ENCODE measurements at regions not wholly inside any gene's neighbourhood (a gene's known extent, or its start where the extent isn't known, plus 50 kb on each side); places are given as distances from the start of the nearest gene placed in this dataset.
"Not testable (repeated sequence)": the region's sequence is repeated elsewhere in the genome, so short reads cannot be mapped to it uniquely, and the experiment has no call there.

- DNase-seq (ENCODE audit: low read depth in 2 of 2): no peak
These were observed 86.8 kb upstream of the CCDC71L start for GRCh38 chr7:106747804-106748203.

- DNase-seq (ENCODE audit: low read depth in 2 of 2): no peak
These were observed 88.2 kb upstream of the CCDC71L start for GRCh38 chr7:106749165-106749564.

GRCh38 chr7:106750773-106751172 lies 89.8 kb upstream of the CCDC71L start:
- no peak for DNase-seq (ENCODE audit: low read depth in 2 of 2)

- no peak for DNase-seq (ENCODE audit: low read depth in 2 of 2)
These were observed 91.4 kb upstream of the CCDC71L start for GRCh38 chr7:106752367-106752766.

- DNase-seq (ENCODE audit: low read depth in 2 of 2): not testable (repeated sequence)
These were observed 94.1 kb upstream of the CCDC71L start for GRCh38 chr7:106755024-106755423.

GRCh38 chr7:106755641-106756040 lies 94.7 kb upstream of the CCDC71L start:
- DNase-seq (ENCODE audit: low read depth in 2 of 2): no peak

GRCh38 chr7:106756071-106756470 lies 95.1 kb upstream of the CCDC71L start:
- DNase-seq (ENCODE audit: low read depth in 2 of 2): no peak

GRCh38 chr7:106756884-106757283 lies 95.9 kb upstream of the CCDC71L start:
- DNase-seq (ENCODE audit: low read depth in 2 of 2): no peak

- DNase-seq (ENCODE audit: low read depth in 2 of 2): peak; percentile 38 to 67
These were observed 96.9 kb upstream of the CCDC71L start for GRCh38 chr7:106757846-106758245.

GRCh38 chr7:106762845-106763244 lies 101.9 kb upstream of the CCDC71L start:
- DNase-seq (ENCODE audit: low read depth in 2 of 2): not testable (repeated sequence)

- DNase-seq (ENCODE audit: low read depth in 2 of 2): no peak
These were observed 101.4 kb upstream of the PIK3CG start for GRCh38 chr7:106763717-106764116.

GRCh38 chr7:106765727-106766355 lies 99.2 kb upstream of the PIK3CG start:
- no peak for DNase-seq (ENCODE audit: low read depth in 2 of 2)

GRCh38 chr7:106766551-106766950 lies 98.5 kb upstream of the PIK3CG start:
- no peak for DNase-seq (ENCODE audit: low read depth in 2 of 2)

GRCh38 chr7:106767078-106767477 lies 98.0 kb upstream of the PIK3CG start:
- DNase-seq (ENCODE audit: low read depth in 2 of 2): no peak

- DNase-seq (ENCODE audit: low read depth in 2 of 2): peak; percentile 36 to 39
These were observed 97.4 kb upstream of the PIK3CG start for GRCh38 chr7:106767498-106768323.

- DNase-seq (ENCODE audit: low read depth in 2 of 2): no peak
These were observed 96.7 kb upstream of the PIK3CG start for GRCh38 chr7:106768324-106768751.

- peak in 1 of 2 donors; percentile 89 for DNase-seq (ENCODE audit: low read depth in 2 of 2)
These were observed 94.9 kb upstream of the PIK3CG start for GRCh38 chr7:106770191-106770590.

GRCh38 chr7:106772655-106773108 lies 92.4 kb upstream of the PIK3CG start:
- DNase-seq (ENCODE audit: low read depth in 2 of 2): peak in 1 of 2 donors; percentile 78

GRCh38 chr7:106773228-106773627 lies 91.9 kb upstream of the PIK3CG start:
- DNase-seq (ENCODE audit: low read depth in 2 of 2): peak in 1 of 2 donors; percentile 34

- DNase-seq (ENCODE audit: low read depth in 2 of 2): no peak
These were observed 91.4 kb upstream of the PIK3CG start for GRCh38 chr7:106773721-106774120.

- DNase-seq (ENCODE audit: low read depth in 2 of 2): no peak
These were observed 90.8 kb upstream of the PIK3CG start for GRCh38 chr7:106774213-106774767.

GRCh38 chr7:106774768-106775551 lies 90.1 kb upstream of the PIK3CG start:
- DNase-seq (ENCODE audit: low read depth in 2 of 2): peak in 1 of 2 donors; percentile 96
